ENCODE measurements at regions not wholly inside any gene's neighbourhood (a gene's known extent, or its start where the extent isn't known, plus 50 kb on each side); places are given as distances from the start of the nearest gene placed in this dataset.

DNA sequence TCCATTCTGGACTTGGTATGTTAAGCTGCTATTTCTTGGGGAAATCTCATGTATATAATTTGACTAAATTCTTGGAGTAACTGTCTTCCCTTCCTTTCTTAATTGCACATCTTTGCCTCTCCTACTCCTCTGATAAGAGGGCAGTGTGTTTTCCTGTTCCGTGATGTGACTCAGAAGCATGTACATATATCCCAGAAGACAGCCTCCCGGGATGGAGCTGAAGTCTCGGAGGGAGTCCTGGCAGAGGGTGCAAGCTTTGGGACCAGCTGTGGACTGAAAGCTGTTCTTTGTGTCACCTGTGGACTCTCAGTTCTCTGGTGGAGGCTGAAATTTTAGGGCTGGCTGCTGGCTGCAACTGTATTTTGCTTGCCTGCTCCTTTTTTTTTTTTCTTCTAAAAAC lies 54.7 kb upstream of the MGAT5 start:
- Histone ChIP-seq H3K27me3 (no peaks in the 10 kb centered on the region), H3K4me1 (peaks cover 14 to 48% (median 23%) of the 10 kb centered on the region in 4 donors), H3K9me3 (no peaks in the 10 kb centered on the region), H3K4me3 (no peak overlapping the region), H3K27ac (replicated peaks in 1 of 4) (no peak overlapping the region), H3K36me3 (no peaks in the 10 kb centered on the region)
- WGBS, result 87% methylated on average over 3 of the region's 3 CpGs
- TF ChIP-seq EP300 (IDR thresholded peaks at IDR 0.05) (no peak), POLR2A (IDR thresholded peaks at IDR 0.05; ENCODE audit: low read depth) (no peak), POLR2AphosphoS5 (IDR thresholded peaks at IDR 0.05) (no peak)
- TF ChIP-seq, protein P1, sequence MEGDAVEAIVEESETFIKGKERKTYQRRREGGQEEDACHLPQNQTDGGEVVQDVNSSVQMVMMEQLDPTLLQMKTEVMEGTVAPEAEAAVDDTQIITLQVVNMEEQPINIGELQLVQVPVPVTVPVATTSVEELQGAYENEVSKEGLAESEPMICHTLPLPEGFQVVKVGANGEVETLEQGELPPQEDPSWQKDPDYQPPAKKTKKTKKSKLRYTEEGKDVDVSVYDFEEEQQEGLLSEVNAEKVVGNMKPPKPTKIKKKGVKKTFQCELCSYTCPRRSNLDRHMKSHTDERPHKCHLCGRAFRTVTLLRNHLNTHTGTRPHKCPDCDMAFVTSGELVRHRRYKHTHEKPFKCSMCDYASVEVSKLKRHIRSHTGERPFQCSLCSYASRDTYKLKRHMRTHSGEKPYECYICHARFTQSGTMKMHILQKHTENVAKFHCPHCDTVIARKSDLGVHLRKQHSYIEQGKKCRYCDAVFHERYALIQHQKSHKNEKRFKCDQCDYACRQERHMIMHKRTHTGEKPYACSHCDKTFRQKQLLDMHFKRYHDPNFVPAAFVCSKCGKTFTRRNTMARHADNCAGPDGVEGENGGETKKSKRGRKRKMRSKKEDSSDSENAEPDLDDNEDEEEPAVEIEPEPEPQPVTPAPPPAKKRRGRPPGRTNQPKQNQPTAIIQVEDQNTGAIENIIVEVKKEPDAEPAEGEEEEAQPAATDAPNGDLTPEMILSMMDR (IDR thresholded peaks at IDR 0.05), result no peak
- intact Hi-C loops (cut with DNase I), result no loop called here
- DNase-seq (ENCODE audit: extremely low spot score), result no peak

DNA sequence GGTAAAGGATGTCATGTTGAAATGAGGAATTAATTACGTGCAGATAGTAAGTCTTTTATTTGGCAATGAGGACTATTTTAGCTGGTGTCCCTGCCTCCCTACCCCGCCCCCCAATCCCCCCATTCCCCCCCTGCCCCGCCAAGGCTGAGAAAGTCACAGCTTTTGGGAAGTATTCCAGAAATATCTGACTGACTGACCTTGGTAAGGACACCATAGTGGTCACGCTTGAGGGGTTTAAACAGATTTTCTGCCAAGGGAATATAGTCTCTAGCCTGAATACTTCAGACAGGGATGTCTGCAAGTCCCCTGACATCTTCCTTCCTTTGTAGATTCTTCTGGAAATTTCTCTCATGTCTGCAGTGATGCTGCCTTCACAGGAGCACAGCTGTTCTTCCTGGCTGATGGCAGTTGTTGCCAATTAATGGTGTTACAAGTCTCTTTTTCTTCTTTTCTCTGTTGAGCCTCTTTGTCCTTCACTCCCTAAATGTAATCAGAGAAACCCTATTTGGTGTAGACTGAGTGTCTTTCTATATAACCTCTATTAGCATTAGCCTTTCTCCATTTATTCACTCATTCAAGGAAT lies 53.7 kb upstream of the MGAT5 start:
- no peak overlapping the region for H3K4me3 ChIP-seq
- intact Hi-C loops (cut with DNase I), result no loop called here

DNA sequence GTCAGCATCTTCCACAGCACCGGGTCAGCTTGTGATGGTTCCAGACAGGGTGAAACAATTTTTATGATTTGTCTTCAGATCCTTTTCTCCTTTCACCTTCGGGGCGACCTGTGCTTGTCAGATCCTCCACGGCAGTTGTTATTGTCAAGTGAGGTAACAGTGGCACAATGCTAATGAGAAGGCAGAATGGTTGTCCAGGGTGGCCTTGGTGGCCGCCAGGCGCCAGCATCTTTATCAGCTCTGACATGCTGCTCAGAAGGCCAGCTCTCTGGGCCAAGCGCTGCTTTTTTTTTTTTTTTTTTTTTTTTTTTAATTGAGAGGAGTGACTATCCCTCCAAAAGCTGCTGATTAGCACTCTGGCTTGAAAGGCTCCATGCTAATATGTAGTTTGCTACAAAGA lies 52.3 kb upstream of the MGAT5 start:
- Histone ChIP-seq H3K4me3 (no peak overlapping the region), H3K27ac (replicated peaks in 1 of 4) (no peak overlapping the region), H3K27me3 (no peaks in the 10 kb centered on the region), H3K9me3 (no peaks in the 10 kb centered on the region), H3K36me3 (no peaks in the 10 kb centered on the region), H3K4me1 (peaks cover 31 to 64% (median 40%) of the 10 kb centered on the region in 4 donors)
- no peak for TF ChIP-seq POLR2A (IDR thresholded peaks at IDR 0.05; ENCODE audit: low read depth)
- TF ChIP-seq POLR2AphosphoS5 (IDR thresholded peaks at IDR 0.05), result no peak
- no peak for TF ChIP-seq EP300 (IDR thresholded peaks at IDR 0.05)
- TF ChIP-seq, protein P1 (IDR thresholded peaks at IDR 0.05), result no peak
- DNase-seq (ENCODE audit: extremely low spot score), result no peak
- intact Hi-C loops (cut with DNase I), result no loop called here
- WGBS, result 94% methylated on average over 7 of the region's 7 CpGs

More for the DNA sequence above, 53.7 kb upstream of the MGAT5 start:
- peaks cover 17 to 52% (median 26%) of the 10 kb centered on the region in 4 donors for H3K4me1 ChIP-seq
- TF ChIP-seq POLR2A (IDR thresholded peaks at IDR 0.05; ENCODE audit: low read depth) (no peak), EP300 (IDR thresholded peaks at IDR 0.05) (no peak)
- TF ChIP-seq, protein P1 (IDR thresholded peaks at IDR 0.05), result no peak
- H3K9me3 ChIP-seq, result no peaks in the 10 kb centered on the region
- 76% methylated on average over 3 of the region's 4 CpGs for WGBS
- no peak overlapping the region for H3K27ac ChIP-seq (replicated peaks in 1 of 4)
- no peaks in the 10 kb centered on the region for H3K27me3 ChIP-seq
- H3K36me3 ChIP-seq, result no peaks in the 10 kb centered on the region
- no peak for DNase-seq (ENCODE audit: extremely low spot score)

DNA sequence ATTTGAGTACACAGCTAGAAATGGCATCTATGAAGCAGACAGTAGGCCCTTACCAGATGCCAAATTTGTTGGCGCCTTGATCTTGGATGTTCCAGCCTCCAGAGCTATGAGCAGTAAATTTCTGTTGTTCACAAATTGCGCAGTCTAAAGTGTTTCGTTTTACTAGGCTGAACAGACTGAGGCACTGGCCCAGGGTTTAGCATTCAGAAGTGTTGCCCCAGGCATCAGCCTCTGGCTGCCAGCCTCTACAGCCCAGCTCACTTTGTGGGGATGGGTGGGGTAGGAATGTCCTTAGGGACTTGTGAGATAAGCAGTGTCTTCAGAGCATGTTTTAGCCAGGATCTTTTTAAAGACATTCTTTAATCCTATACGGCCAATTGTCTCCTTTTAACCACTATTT lies 51.5 kb upstream of the MGAT5 start:
- no peak for DNase-seq (ENCODE audit: extremely low spot score)
- intact Hi-C loops (cut with DNase I), result no loop called here
- Histone ChIP-seq H3K4me3 (no peak overlapping the region), H3K27ac (replicated peaks in 1 of 4) (no peak overlapping the region), H3K9me3 (no peaks in the 10 kb centered on the region), H3K27me3 (no peaks in the 10 kb centered on the region), H3K4me1 (peaks cover 36 to 71% (median 47%) of the 10 kb centered on the region in 4 donors), H3K36me3 (no peaks in the 10 kb centered on the region)
- TF ChIP-seq EP300 (IDR thresholded peaks at IDR 0.05), result no peak
- no peak for TF ChIP-seq POLR2A (IDR thresholded peaks at IDR 0.05; ENCODE audit: low read depth)
- 80% methylated on average over 4 of the region's 4 CpGs for WGBS

DNA sequence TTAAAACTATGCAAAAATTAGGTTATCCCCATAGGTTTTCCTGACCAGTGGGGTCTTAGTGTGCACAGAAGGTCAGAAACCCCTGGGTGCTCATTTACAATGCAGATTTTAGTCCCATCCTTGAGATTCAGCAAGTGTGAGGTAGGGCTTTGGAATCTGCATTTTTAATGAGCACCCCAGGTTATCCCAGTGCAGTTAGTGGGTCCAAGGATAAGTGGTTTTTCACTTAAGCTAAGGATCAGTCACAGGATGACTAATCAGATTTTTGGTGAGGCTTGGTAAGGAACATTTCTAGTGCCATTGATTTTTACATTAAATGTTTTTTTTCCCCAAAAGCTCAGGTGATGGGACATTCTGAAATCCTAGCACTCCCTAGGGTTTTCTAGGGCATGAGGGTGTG lies 50.7 kb upstream of the MGAT5 start:
- no peak for DNase-seq (ENCODE audit: extremely low spot score)
- H3K4me1 ChIP-seq, result peaks cover 37 to 71% (median 46%) of the 10 kb centered on the region in 4 donors
- no peaks in the 10 kb centered on the region for H3K36me3 ChIP-seq
- TF ChIP-seq POLR2A (IDR thresholded peaks at IDR 0.05; ENCODE audit: low read depth) (no peak), EP300 (IDR thresholded peaks at IDR 0.05) (no peak), POLR2AphosphoS5 (IDR thresholded peaks at IDR 0.05) (no peak)
- TF ChIP-seq, protein P1 (IDR thresholded peaks at IDR 0.05), result no peak
- H3K4me3 ChIP-seq, result no peak overlapping the region
- H3K27ac ChIP-seq (replicated peaks in 1 of 4), result no peak overlapping the region
- no peaks in the 10 kb centered on the region for H3K27me3 ChIP-seq
- H3K9me3 ChIP-seq, result no peaks in the 10 kb centered on the region
- intact Hi-C loops (cut with DNase I), result no loop called here

Small RNA genes lying in the stretch of these regions (small RNA-seq; reads per million reads assigned to genes)
- gene MIR3679, result 0 to 0.17 (median 0) reads per million in 3 donors

All from esophagus muscularis mucosa (tissue), 4 donors.